WERI-Rb-1 (cell line): ENCODE measurements at regions not wholly inside any gene's neighbourhood (a gene's known extent, or its start where the extent isn't known, plus 50 kb on each side); places are given as distances from the start of the nearest gene placed in this dataset.

Experiments
- DNase-seq: peaks from one replicate; pipeline ENCODE4 v3.0.0-alpha.2; 2020
- H3K27ac ChIP-seq: fragments of 250-450 bp; sonication (Bioruptor Pico); 2 replicates; pipeline ENCODE4 v1.5.1; 2020; ENCODE audit warnings: mild to moderate bottlenecking, moderate library complexity
- H3K27me3 ChIP-seq: fragments of 250-450 bp; sonication (Bioruptor Pico); 2 replicates; pipeline ENCODE4 v1.5.1; 2021; ENCODE audit warnings: mild to moderate bottlenecking, low read depth, moderate library complexity; ENCODE audit not compliant: insufficient read depth, severe bottlenecking
- H3K36me3 ChIP-seq: fragments of 250-450 bp; sonication (Bioruptor Pico); 2 replicates; pipeline ENCODE4 v1.5.1; 2020; ENCODE audit warnings: mild to moderate bottlenecking, moderate library complexity
- H3K4me3 ChIP-seq: 2 replicates; pipeline ENCODE4 v1.5.1; 2011; ENCODE audit warnings: low read depth, mild to moderate bottlenecking, control low read depth, low read length
- H3K9me3 ChIP-seq: fragments of 250-450 bp; sonication (Bioruptor Pico); 2 replicates; pipeline ENCODE4 v1.5.1; 2021; ENCODE audit warnings: mild to moderate bottlenecking, moderate library complexity; ENCODE audit not compliant: severe bottlenecking
- TF ChIP-seq, protein P1 (sequence below): IDR thresholded peaks from 2 replicates; pipeline ENCODE4 v1.5.1; 2011; ENCODE audit warnings: low read depth, mild to moderate bottlenecking, control low read depth, inconsistent platforms, low read length

GRCh38 chr10:78830062-78830975 lies 238.4 kb upstream of the ZMIZ1 start:
- DNase-seq: no peak
- Histone ChIP-seq H3K27ac (no peak overlapping the region), H3K4me3 (no peak overlapping the region), H3K36me3 (no peaks in the 10 kb centered on the region), H3K27me3 (no peaks in the 10 kb centered on the region), H3K9me3 (no peaks in the 10 kb centered on the region)
- TF ChIP-seq, protein P1, sequence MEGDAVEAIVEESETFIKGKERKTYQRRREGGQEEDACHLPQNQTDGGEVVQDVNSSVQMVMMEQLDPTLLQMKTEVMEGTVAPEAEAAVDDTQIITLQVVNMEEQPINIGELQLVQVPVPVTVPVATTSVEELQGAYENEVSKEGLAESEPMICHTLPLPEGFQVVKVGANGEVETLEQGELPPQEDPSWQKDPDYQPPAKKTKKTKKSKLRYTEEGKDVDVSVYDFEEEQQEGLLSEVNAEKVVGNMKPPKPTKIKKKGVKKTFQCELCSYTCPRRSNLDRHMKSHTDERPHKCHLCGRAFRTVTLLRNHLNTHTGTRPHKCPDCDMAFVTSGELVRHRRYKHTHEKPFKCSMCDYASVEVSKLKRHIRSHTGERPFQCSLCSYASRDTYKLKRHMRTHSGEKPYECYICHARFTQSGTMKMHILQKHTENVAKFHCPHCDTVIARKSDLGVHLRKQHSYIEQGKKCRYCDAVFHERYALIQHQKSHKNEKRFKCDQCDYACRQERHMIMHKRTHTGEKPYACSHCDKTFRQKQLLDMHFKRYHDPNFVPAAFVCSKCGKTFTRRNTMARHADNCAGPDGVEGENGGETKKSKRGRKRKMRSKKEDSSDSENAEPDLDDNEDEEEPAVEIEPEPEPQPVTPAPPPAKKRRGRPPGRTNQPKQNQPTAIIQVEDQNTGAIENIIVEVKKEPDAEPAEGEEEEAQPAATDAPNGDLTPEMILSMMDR: no peak

DNA sequence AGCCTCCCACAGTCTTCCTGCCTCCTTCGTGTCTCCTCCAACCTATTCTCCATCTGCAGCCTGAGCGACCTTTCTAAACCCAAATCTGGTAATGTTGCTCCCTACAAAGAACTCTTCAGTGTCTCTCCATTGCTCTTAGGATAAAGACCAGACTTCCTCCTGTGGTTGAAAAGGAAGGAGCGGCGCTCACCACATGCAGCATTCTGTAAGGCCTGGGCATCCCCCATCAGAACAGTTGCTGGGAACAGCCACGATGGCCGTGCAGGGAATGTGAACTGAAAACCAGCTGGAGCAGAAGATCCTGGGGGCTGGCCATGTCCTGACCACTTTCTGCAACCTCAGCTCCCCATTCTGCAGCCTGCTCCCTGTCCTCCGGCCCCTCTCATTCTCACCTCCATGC lies 237.8 kb upstream of the ZMIZ1 start:
- DNase-seq: no peak
- H3K27ac ChIP-seq: no peak overlapping the region
- no peaks in the 10 kb centered on the region for H3K36me3 ChIP-seq
- no peaks in the 10 kb centered on the region for H3K27me3 ChIP-seq
- H3K9me3 ChIP-seq: no peaks in the 10 kb centered on the region
- TF ChIP-seq, protein P1: no peak
- no peak overlapping the region for H3K4me3 ChIP-seq

GRCh38 chr10:78831461-78831860 lies 237.3 kb upstream of the ZMIZ1 start:
- TF ChIP-seq, protein P1: no peak
- no peak overlapping the region for H3K27ac ChIP-seq
- DNase-seq: no peak
- H3K27me3 ChIP-seq: no peaks in the 10 kb centered on the region
- H3K4me3 ChIP-seq: no peak overlapping the region
- H3K9me3 ChIP-seq: no peaks in the 10 kb centered on the region
- no peaks in the 10 kb centered on the region for H3K36me3 ChIP-seq

DNA sequence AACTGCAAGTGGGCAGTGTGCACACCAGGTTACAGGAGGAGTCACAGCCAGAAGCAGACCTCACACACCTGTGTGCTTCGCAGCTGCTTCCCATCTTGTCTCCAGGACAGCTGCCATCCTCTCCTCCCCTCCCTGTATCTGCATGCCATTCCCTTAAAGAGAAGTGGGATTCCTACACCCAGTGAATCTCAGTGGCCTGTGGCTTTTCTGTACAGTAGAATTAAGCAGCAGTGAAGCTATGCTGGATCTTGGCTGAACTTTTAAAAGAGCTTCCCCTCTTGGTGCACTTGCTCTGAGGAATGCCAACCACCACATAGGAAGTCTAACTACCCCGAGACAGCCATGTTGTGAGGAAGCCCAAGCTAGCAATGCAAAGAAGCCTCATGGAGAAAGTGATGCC lies 236.5 kb upstream of the ZMIZ1 start:
- no peak for DNase-seq
- Histone ChIP-seq H3K27me3 (no peaks in the 10 kb centered on the region), H3K9me3 (no peaks in the 10 kb centered on the region), H3K27ac (no peak overlapping the region), H3K4me3 (no peak overlapping the region), H3K36me3 (no peaks in the 10 kb centered on the region)
- TF ChIP-seq, protein P1: no peak

- no peak for DNase-seq
- Histone ChIP-seq H3K27me3 (no peaks in the 10 kb centered on the region), H3K4me3 (no peak overlapping the region), H3K36me3 (no peaks in the 10 kb centered on the region), H3K27ac (no peak overlapping the region), H3K9me3 (no peaks in the 10 kb centered on the region)
- TF ChIP-seq, protein P1: no peak
Observed at GRCh38 chr10:78838141-78838657, 230.6 kb upstream of the ZMIZ1 start.
